ENCODE measurements at regions not wholly inside any gene's neighbourhood (a gene's known extent, or its start where the extent isn't known, plus 50 kb on each side); places are given as distances from the start of the nearest gene placed in this dataset.

GRCh38 chr16:60261425-60261824 is 1527.3 kb upstream of the GOT2 start:
- TF ChIP-seq CTCF (IDR thresholded peaks at IDR 0.05 in 8 of 11, conservative IDR thresholded peaks at IDR 0.05 in 3 of 11) (no peak), POLR2A (IDR thresholded peaks at IDR 0.05) (no peak), POLR2AphosphoS5 (IDR thresholded peaks at IDR 0.05) (no peak)
